ENCODE measurements at regions not wholly inside any gene's neighbourhood (a gene's known extent, or its start where the extent isn't known, plus 50 kb on each side); places are given as distances from the start of the nearest gene placed in this dataset.

DNA sequence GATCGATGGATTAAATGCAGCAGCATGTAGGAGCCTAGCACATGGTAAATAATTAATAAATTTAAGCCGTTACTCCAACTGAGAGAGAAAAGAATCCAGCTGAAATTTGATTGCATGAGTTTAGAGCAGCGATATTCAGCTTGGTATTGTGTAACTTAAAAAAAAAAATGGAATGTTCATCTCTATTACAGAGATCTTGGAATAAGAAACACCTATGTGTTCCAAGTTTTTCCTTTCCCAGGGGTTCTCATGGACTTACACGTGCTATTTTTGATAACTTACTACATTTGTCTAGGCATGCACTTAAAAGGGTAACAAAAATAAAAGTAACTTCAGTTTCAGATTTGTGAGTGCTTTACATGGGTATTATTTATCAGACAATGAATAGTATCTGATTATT, 122.8 kb downstream of the RASSF9 start:
- Mint-ChIP-seq H3K27ac (no peak overlapping the region), H3K36me3 (ENCODE audit: low read depth) (no peaks in the 10 kb centered on the region), H3K9me3 (peaks cover 15% of the 10 kb centered on the region), H3K4me1 (ENCODE audit: low read depth) (no peaks in the 10 kb centered on the region), H3K4me3 (no peak overlapping the region), H3K27me3 (ENCODE audit: insufficient read depth) (no peaks in the 10 kb centered on the region)
- DNase-seq = no peak
- TF ChIP-seq, protein P1, sequence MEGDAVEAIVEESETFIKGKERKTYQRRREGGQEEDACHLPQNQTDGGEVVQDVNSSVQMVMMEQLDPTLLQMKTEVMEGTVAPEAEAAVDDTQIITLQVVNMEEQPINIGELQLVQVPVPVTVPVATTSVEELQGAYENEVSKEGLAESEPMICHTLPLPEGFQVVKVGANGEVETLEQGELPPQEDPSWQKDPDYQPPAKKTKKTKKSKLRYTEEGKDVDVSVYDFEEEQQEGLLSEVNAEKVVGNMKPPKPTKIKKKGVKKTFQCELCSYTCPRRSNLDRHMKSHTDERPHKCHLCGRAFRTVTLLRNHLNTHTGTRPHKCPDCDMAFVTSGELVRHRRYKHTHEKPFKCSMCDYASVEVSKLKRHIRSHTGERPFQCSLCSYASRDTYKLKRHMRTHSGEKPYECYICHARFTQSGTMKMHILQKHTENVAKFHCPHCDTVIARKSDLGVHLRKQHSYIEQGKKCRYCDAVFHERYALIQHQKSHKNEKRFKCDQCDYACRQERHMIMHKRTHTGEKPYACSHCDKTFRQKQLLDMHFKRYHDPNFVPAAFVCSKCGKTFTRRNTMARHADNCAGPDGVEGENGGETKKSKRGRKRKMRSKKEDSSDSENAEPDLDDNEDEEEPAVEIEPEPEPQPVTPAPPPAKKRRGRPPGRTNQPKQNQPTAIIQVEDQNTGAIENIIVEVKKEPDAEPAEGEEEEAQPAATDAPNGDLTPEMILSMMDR (IDR thresholded peaks at IDR 0.05) = no peak

DNA sequence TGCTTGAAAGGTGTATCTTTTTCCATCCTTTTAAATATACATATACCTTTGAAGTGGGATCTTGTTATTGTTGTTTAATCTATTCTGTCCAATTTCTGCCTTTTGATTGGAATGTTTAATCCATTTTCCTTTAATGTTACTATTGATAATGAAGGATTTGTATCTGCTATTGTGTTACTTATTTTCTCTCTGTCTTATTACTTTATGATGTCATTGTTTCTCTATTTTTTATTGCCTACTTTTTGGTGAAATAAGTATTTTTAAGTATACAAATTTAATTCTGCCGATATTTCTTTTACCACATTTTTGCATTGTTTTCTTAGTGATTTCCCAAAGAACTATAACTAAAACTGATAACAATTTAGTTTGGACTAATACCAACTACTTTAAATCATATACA, 121.8 kb downstream of the RASSF9 start:
- Mint-ChIP-seq H3K9me3 (peaks cover 17% of the 10 kb centered on the region), H3K36me3 (ENCODE audit: low read depth) (no peaks in the 10 kb centered on the region), H3K27me3 (ENCODE audit: insufficient read depth) (no peaks in the 10 kb centered on the region), H3K4me3 (no peak overlapping the region), H3K27ac (no peak overlapping the region), H3K4me1 (ENCODE audit: low read depth) (no peaks in the 10 kb centered on the region)
- TF ChIP-seq, protein P1 (IDR thresholded peaks at IDR 0.05) = no peak
- no peak for DNase-seq

DNA sequence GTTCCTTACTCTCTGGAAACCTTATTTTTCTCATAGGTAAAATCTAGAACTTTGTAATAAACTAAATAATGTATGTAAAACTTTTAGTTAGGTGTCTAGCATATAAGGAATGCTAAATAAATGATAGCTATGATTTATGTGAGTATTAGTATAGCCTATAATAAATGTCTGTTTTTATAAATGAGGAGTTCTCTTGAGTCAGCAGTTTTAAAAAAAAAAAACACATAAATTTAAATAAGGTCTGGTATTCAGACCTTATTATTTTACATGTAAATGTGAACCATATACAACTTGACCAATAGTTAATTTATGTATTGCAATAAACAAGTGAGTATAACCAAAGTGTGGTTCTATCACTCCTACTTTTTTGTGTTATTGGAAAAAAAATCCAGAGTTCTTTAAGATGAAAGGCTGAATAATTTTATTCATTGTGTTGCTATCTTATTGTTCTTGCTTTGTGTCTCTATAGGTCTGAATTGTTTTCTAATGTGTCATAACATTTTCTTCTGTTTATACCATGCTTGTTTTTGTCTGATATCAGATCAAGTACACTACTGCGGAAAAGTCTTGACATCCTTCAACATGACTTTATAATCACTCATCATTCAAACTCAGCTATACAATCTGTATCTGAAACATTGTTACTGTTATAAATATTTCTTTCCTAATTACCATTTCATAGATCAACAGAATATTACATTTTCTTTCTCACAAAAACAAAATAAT, 115.7 kb downstream of the RASSF9 start:
- Mint-ChIP-seq H3K27ac (no peak overlapping the region), H3K9me3 (peaks cover 17% of the 10 kb centered on the region), H3K27me3 (ENCODE audit: insufficient read depth) (no peaks in the 10 kb centered on the region), H3K36me3 (ENCODE audit: low read depth) (no peaks in the 10 kb centered on the region), H3K4me3 (no peak overlapping the region), H3K4me1 (ENCODE audit: low read depth) (no peaks in the 10 kb centered on the region)
- no peak for DNase-seq
- TF ChIP-seq, protein P1 (IDR thresholded peaks at IDR 0.05) = no peak

DNA sequence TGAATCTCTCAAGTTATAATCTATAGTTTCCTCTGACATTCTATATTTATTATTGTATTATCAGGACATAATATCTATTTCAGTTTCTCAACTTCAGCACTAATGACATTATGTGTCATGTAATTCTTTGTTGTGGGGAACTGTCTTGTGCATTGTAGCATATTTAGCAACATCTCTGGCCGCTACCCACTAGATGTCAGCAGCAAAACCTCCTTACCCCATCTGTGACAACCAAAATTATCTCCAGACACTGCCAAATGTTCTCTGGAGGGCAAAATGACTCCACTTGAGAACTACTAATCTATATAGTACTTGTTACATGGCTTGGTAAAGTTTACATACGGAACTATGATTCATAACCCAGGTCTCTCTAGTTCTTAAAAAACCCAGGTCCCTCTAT, 110.2 kb downstream of the RASSF9 start:
- TF ChIP-seq, protein P1 (IDR thresholded peaks at IDR 0.05) = no peak
- Mint-ChIP-seq H3K4me1 (ENCODE audit: low read depth) (no peaks in the 10 kb centered on the region), H3K36me3 (ENCODE audit: low read depth) (no peaks in the 10 kb centered on the region), H3K27me3 (ENCODE audit: insufficient read depth) (peaks cover 3% of the 10 kb centered on the region; the same call in 1 of the 2 replicates), H3K4me3 (no peak overlapping the region), H3K9me3 (peaks cover 4% of the 10 kb centered on the region), H3K27ac (no peak overlapping the region)
- no peak for DNase-seq

DNA sequence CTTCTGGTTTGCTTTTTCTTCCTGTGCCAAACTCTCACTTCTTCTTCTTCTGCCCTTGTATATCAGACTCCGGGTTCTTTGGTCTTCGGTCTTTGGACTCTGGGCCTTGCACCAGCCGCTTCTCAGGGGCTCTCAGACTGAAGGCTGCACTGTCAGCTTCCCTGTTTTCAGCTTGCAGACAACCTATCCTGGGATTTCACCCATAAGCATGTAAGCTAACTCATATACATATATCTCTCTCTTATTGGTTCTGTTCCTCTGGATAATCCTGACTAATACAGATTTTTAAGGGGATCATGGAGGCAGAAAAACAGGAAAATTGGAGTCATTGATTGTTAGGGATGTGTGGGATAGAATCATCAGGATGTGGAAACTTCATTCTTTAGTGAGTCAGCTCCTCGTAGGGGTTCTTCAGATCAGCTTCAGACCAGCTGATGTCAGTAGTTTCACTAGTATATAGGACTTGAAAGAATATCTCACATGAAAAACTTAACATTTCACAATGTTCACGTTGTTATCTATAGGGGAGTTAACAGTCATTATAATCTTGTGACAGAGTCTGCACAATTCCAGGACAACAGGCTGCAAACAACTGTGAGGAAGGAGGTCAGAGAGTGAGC, 102.9 kb downstream of the RASSF9 start:
- Mint-ChIP-seq H3K27ac (no peak overlapping the region), H3K36me3 (ENCODE audit: low read depth) (no peaks in the 10 kb centered on the region), H3K27me3 (ENCODE audit: insufficient read depth) (peaks cover 3% of the 10 kb centered on the region; the same call in 1 of the 2 replicates), H3K4me1 (ENCODE audit: low read depth) (no peaks in the 10 kb centered on the region), H3K4me3 (no peak overlapping the region), H3K9me3 (peaks cover 4% of the 10 kb centered on the region)
- no peak for DNase-seq
- TF ChIP-seq, protein P1 (IDR thresholded peaks at IDR 0.05) = no peak

All from HFFc6 (cell line).